ENCODE measurements at regions not wholly inside any gene's neighbourhood (a gene's known extent, or its start where the extent isn't known, plus 50 kb on each side); places are given as distances from the start of the nearest gene placed in this dataset.

DNA sequence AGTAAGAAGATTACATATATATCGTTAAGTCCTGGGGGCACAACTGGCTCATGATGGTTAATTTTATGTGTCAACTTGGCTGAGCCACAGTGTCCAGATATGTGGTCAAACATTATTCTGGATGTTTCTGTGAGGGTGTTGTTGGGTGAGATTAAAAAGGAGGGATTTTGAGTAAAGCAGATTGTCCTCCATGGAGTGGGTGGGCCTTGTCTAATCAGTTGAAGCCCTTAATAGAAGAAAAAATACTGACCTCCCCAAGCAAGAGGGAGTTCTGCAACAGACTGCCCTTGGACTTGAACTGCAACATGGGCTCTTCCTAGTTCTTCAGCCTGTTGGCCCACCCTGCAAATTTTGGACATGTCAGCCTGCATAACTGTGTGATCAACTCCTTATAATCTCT, 311.6 kb downstream of the RPS6KC1 start:
- H3K27me3 ChIP-seq (ENCODE audit: low read length), result peaks cover 34% of the 10 kb centered on the region; the same call in 1 of the 2 replicates
- TF ChIP-seq EZH2 (IDR thresholded peaks at IDR 0.05; ENCODE audit: low read length, unreplicated experiment) (no peak), EZH2phosphoT487 (IDR thresholded peaks at IDR 0.05; ENCODE audit: borderline replicate concordance, low read length) (no peak)
- TF ChIP-seq, protein P1, sequence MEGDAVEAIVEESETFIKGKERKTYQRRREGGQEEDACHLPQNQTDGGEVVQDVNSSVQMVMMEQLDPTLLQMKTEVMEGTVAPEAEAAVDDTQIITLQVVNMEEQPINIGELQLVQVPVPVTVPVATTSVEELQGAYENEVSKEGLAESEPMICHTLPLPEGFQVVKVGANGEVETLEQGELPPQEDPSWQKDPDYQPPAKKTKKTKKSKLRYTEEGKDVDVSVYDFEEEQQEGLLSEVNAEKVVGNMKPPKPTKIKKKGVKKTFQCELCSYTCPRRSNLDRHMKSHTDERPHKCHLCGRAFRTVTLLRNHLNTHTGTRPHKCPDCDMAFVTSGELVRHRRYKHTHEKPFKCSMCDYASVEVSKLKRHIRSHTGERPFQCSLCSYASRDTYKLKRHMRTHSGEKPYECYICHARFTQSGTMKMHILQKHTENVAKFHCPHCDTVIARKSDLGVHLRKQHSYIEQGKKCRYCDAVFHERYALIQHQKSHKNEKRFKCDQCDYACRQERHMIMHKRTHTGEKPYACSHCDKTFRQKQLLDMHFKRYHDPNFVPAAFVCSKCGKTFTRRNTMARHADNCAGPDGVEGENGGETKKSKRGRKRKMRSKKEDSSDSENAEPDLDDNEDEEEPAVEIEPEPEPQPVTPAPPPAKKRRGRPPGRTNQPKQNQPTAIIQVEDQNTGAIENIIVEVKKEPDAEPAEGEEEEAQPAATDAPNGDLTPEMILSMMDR (conservative IDR thresholded peaks at IDR 0.05; ENCODE audit: low read depth, low read length), result no peak
- no peaks in the 10 kb centered on the region for H3K36me3 ChIP-seq (ENCODE audit: low read depth, low read length)
- ChIA-PET CTCF (no interaction called here), POLR2A (ENCODE audit: unreplicated experiment) (no interaction called here)
- ATAC-seq (no peak), DNase-seq (no peak)
- BruUV-seq (replicated peaks), result no TSS peak
- H3K9me3 ChIP-seq (ENCODE audit: low read length), result no peaks in the 10 kb centered on the region
- no peaks in the 10 kb centered on the region for H3K9me2 ChIP-seq (replicated peaks; ENCODE audit: low read length)
- no peaks in the 10 kb centered on the region for H3K4me1 ChIP-seq (ENCODE audit: insufficient read depth, low read length)
- no peak overlapping the region for H2AFZ ChIP-seq (ENCODE audit: low read length)
- H3F3A ChIP-seq (ENCODE audit: low read length, unreplicated experiment), result no peaks in the 10 kb centered on the region
- H3K27ac ChIP-seq (ENCODE audit: low read length), result no peak overlapping the region
- no peaks in the 10 kb centered on the region for H4K20me1 ChIP-seq (ENCODE audit: low read length)
- no peak overlapping the region for H3K4me2 ChIP-seq (ENCODE audit: low read length)
- intact Hi-C loops (cut with micrococcal nuclease), result no loop called here
- no peak overlapping the region for H3K4me3 ChIP-seq (ENCODE audit: low read length)
- H3K79me2 ChIP-seq (ENCODE audit: low read length), result no peaks in the 10 kb centered on the region
- H3K9ac ChIP-seq (ENCODE audit: low read length), result no peak overlapping the region

- Histone ChIP-seq H2AFZ (ENCODE audit: low read length) (no peak overlapping the region), H3K79me2 (ENCODE audit: low read length) (no peaks in the 10 kb centered on the region), H3K36me3 (ENCODE audit: low read depth, low read length) (no peaks in the 10 kb centered on the region), H3K27me3 (ENCODE audit: low read length) (peaks cover 54% of the 10 kb centered on the region), H3K4me2 (ENCODE audit: low read length) (no peak overlapping the region), H3F3A (ENCODE audit: low read length, unreplicated experiment) (no peaks in the 10 kb centered on the region), H3K4me3 (ENCODE audit: low read length) (no peak overlapping the region), H3K9ac (ENCODE audit: low read length) (no peak overlapping the region), H3K9me2 (replicated peaks; ENCODE audit: low read length) (no peaks in the 10 kb centered on the region), H3K9me3 (ENCODE audit: low read length) (no peaks in the 10 kb centered on the region), H4K20me1 (ENCODE audit: low read length) (no peaks in the 10 kb centered on the region), H3K27ac (ENCODE audit: low read length) (no peak overlapping the region), H3K4me1 (ENCODE audit: insufficient read depth, low read length) (no peaks in the 10 kb centered on the region)
- CTCF ChIA-PET, result no interaction called here
- intact Hi-C loops (cut with micrococcal nuclease), result no loop called here
- POLR2A ChIA-PET (ENCODE audit: unreplicated experiment), result no interaction called here
- DNase-seq, result no peak
- no TSS peak for BruUV-seq (replicated peaks)
- ATAC-seq, result no peak
- TF ChIP-seq EZH2 (IDR thresholded peaks at IDR 0.05; ENCODE audit: low read length, unreplicated experiment) (no peak), EZH2phosphoT487 (IDR thresholded peaks at IDR 0.05; ENCODE audit: borderline replicate concordance, low read length) (no peak)
- TF ChIP-seq, protein P1 (conservative IDR thresholded peaks at IDR 0.05; ENCODE audit: low read depth, low read length), result no peak
These were observed 315.2 kb downstream of the RPS6KC1 start for GRCh38 chr1:213366141-213366831.

DNA sequence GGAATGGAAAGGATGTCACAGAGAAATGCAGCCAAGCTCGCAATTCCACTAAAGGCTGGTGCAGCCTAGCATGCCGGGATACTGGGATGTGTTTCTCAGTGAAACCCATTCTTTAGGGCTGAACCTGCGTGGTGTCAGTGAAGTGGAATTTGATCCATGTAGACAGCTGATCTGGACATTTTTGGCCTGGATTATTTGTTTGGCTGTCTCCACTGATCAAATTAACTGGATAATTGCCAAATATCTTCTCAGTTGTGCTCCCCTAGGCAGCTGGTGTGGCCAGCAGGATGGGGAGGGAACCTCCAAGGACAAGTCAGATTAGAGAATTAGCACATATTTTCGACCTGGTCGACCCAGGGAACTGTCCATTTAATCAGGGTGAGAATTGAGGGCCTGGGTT, 318.4 kb downstream of the RPS6KC1 start:
- no peaks in the 10 kb centered on the region for H3K9me3 ChIP-seq (ENCODE audit: low read length)
- H3K4me1 ChIP-seq (ENCODE audit: insufficient read depth, low read length), result no peaks in the 10 kb centered on the region
- intact Hi-C loops (cut with micrococcal nuclease), result no loop called here
- TF ChIP-seq, protein P1 (conservative IDR thresholded peaks at IDR 0.05; ENCODE audit: low read depth, low read length), result no peak
- TF ChIP-seq EZH2phosphoT487 (IDR thresholded peaks at IDR 0.05; ENCODE audit: borderline replicate concordance, low read length), result no peak
- TF ChIP-seq EZH2 (IDR thresholded peaks at IDR 0.05; ENCODE audit: low read length, unreplicated experiment), result no peak
- BruUV-seq (replicated peaks), result no TSS peak
- H4K20me1 ChIP-seq (ENCODE audit: low read length), result no peaks in the 10 kb centered on the region
- DNase-seq, result no peak
- ChIA-PET POLR2A (ENCODE audit: unreplicated experiment) (no interaction called here), CTCF (no interaction called here)
- no peaks in the 10 kb centered on the region for H3F3A ChIP-seq (ENCODE audit: low read length, unreplicated experiment)
- peaks cover 49% of the 10 kb centered on the region for H3K27me3 ChIP-seq (ENCODE audit: low read length)
- H3K9me2 ChIP-seq (replicated peaks; ENCODE audit: low read length), result no peaks in the 10 kb centered on the region
- H3K27ac ChIP-seq (ENCODE audit: low read length), result no peak overlapping the region
- H3K4me2 ChIP-seq (ENCODE audit: low read length), result no peak overlapping the region
- H3K9ac ChIP-seq (ENCODE audit: low read length), result no peak overlapping the region
- no peak for ATAC-seq
- H3K4me3 ChIP-seq (ENCODE audit: low read length), result no peak overlapping the region
- H2AFZ ChIP-seq (ENCODE audit: low read length), result no peak overlapping the region
- no peaks in the 10 kb centered on the region for H3K79me2 ChIP-seq (ENCODE audit: low read length)
- H3K36me3 ChIP-seq (ENCODE audit: low read depth, low read length), result no peaks in the 10 kb centered on the region

Data from PC-3 (cell line).